Hepatocyte (in vitro differentiated cells): ENCODE measurements at regions not wholly inside any gene's neighbourhood (a gene's known extent, or its start where the extent isn't known, plus 50 kb on each side); places are given as distances from the start of the nearest gene placed in this dataset.

Experiments used
- DNase-seq: peaks from one replicate; pipeline ENCODE4 v3.0.0-alpha.2; 2016; ENCODE audit warnings: low spot score
- H2AFZ ChIP-seq: fragments of 200-600 bp; sonication (generic); 2 replicates; pipeline ENCODE4 v1.6.0; 2016; ENCODE audit warnings: antibody characterized with exemption, mild to moderate bottlenecking
- H3K27ac ChIP-seq: fragments of 200-600 bp; sonication (generic); 2 replicates; pipeline ENCODE4 v1.5.1; 2016; ENCODE audit warnings: mild to moderate bottlenecking
- H3K27me3 ChIP-seq: fragments of 200-600 bp; sonication (generic); 2 replicates; pipeline ENCODE4 v1.6.1; 2016
- H3K36me3 ChIP-seq: fragments of 200-600 bp; sonication (generic); replicated peaks from 2 replicates; pipeline ENCODE4 v1.5.1; 2016; ENCODE audit warnings: low read depth; ENCODE audit not compliant: insufficient read depth
- H3K4me1 ChIP-seq: fragments of 200-600 bp; sonication (generic); 2 replicates; pipeline ENCODE4 v1.5.1; 2016; ENCODE audit warnings: mild to moderate bottlenecking, moderate library complexity; ENCODE audit not compliant: insufficient read depth
- H3K4me2 ChIP-seq: fragments of 200-600 bp; sonication (generic); 2 replicates; pipeline ENCODE4 v1.6.0; 2016
- H3K4me3 ChIP-seq: fragments of 200-600 bp; sonication (generic); 2 replicates; pipeline ENCODE4 v1.5.1; 2016; ENCODE audit warnings: mild to moderate bottlenecking
- H3K79me2 ChIP-seq: fragments of 200-600 bp; sonication (generic); 2 replicates; pipeline ENCODE4 v1.6.0; 2017; ENCODE audit warnings: mild to moderate bottlenecking
- H3K9me2 ChIP-seq: fragments of 200-600 bp; sonication (generic); replicated peaks from 2 replicates; pipeline ENCODE4 v1.6.0; 2017; ENCODE audit warnings: mild to moderate bottlenecking; ENCODE audit not compliant: insufficient read depth
- H3K9me3 ChIP-seq: fragments of 200-600 bp; sonication (generic); 2 replicates; pipeline ENCODE4 v1.5.1; 2016; ENCODE audit warnings: low read depth, mild to moderate bottlenecking
- H4K20me1 ChIP-seq: fragments of 200-600 bp; sonication (generic); 2 replicates; pipeline ENCODE4 v1.6.0; 2016; ENCODE audit warnings: mild to moderate bottlenecking; ENCODE audit not compliant: insufficient read depth, poor library complexity, severe bottlenecking
- EZH2 ChIP-seq: fragments of 200-600 bp; sonication (generic); IDR thresholded peaks from 2 replicates; pipeline ENCODE4 v1.6.1; 2016; ENCODE audit warnings: antibody characterized with exemption, mild to moderate bottlenecking, borderline replicate concordance
- EZH2phosphoT487 ChIP-seq: fragments of 200-600 bp; sonication (generic); IDR thresholded peaks from one replicate; pipeline ENCODE4 v1.6.1; 2018; ENCODE audit warnings: antibody characterized with exemption, mild to moderate bottlenecking, low read depth, moderate library complexity; ENCODE audit not compliant: unreplicated experiment, severe bottlenecking
- WGBS: methylation state at CpG from one replicate; pipeline ENCODE4 v1.1.6; 2016; ENCODE audit warnings: low lambda C conversion rate; ENCODE audit errors: missing lambda C conversion rate; 5-methylcytosine and 5-hydroxymethylcytosine counted together
- TF ChIP-seq, protein P1 (sequence below): fragments of 200-600 bp; sonication (generic); IDR thresholded peaks from 2 replicates; pipeline ENCODE4 v1.5.1; 2016; ENCODE audit warnings: antibody characterized with exemption, mild to moderate bottlenecking; ENCODE audit not compliant: poor library complexity

DNA sequence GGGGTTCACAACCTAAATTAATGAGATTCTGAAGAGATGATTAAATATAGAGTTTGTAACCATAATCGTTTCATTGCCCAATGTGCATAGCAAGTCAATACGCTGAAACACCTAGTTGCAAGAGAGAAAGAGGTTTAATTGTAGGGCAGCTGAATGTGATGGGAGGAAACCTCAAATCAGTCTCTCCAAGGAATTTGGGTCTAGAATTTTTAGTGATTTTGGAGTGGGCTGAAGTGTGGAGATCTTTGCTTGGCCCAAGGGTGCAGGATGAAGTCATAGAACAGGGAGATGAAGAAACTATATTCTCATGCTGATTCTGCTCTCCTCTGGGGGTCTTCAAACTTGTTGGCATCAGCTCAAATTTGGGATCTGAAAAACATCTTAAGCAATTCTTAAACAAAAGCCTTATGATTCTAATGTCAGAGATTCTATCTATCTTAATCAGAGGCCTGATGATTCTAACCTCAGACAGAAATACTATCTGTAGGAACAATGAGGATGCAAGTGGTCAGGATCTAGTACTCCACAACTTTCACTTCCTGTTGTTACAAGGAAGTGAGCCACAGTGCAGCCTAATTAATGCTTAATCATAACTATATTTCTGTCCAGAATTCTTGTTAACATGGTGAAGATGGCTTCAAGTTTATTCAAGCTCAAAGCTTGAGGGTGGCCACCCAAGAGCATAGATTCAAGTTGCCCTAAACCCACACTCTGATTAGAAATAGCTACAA, 80.2 kb upstream of the FUT8 start:
- Histone ChIP-seq H3K4me3 (no peak overlapping the region), H3K4me2 (no peak overlapping the region), H3K27ac (no peak overlapping the region), H4K20me1 (no peaks in the 10 kb centered on the region), H3K9me3 (no peaks in the 10 kb centered on the region), H3K4me1 (peaks cover 43% of the 10 kb centered on the region), H3K9me2 (no peaks in the 10 kb centered on the region), H3K79me2 (no peaks in the 10 kb centered on the region), H3K36me3 (no peaks in the 10 kb centered on the region), H2AFZ (no peak overlapping the region), H3K27me3 (no peaks in the 10 kb centered on the region)
- TF ChIP-seq EZH2phosphoT487 = no peak
- TF ChIP-seq, protein P1, sequence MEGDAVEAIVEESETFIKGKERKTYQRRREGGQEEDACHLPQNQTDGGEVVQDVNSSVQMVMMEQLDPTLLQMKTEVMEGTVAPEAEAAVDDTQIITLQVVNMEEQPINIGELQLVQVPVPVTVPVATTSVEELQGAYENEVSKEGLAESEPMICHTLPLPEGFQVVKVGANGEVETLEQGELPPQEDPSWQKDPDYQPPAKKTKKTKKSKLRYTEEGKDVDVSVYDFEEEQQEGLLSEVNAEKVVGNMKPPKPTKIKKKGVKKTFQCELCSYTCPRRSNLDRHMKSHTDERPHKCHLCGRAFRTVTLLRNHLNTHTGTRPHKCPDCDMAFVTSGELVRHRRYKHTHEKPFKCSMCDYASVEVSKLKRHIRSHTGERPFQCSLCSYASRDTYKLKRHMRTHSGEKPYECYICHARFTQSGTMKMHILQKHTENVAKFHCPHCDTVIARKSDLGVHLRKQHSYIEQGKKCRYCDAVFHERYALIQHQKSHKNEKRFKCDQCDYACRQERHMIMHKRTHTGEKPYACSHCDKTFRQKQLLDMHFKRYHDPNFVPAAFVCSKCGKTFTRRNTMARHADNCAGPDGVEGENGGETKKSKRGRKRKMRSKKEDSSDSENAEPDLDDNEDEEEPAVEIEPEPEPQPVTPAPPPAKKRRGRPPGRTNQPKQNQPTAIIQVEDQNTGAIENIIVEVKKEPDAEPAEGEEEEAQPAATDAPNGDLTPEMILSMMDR = no peak
- no peak for TF ChIP-seq EZH2
- 91% methylated on average over 2 of the region's 2 CpGs for WGBS
- no peak for DNase-seq

DNA sequence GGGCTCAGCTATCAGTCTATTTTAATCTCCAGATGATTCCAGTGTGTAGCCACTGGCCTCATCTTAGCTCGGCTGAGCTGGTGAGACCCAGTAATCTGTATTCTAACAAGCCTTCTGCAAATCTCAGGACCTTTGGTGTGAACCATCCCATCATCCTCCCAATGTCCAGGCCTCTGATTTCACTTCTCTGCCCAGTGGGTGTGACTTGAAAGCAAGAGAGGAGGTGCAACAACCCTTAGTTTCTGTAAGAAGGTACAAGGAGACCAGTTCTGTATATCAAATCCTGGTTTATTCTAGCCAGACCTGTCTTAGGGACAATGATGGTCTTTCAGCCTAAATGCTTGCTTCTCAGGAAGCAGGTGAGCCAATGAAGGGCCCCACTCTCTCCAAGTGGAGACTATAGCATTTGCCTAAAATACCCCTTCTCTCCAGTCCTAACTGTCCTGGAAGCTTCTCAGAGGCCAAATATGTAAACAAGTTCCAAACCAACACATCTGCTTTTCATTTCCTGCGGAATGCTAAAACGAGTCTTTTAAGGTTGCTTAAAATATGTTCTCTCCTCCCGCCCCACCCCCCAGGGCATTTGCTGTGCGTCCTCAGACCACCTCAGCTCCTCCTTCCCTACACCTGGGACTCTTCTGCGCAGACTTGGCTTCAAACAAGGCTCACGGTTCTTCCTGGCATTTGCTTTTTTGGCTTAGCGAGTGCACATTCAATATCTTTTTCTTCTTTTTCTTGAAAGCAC, 78.4 kb upstream of the FUT8 start:
- Histone ChIP-seq H3K27me3 (no peaks in the 10 kb centered on the region), H3K4me2 (peak overlapping the region; percentile 65), H3K27ac (peak overlapping the region; percentile 85), H3K36me3 (no peaks in the 10 kb centered on the region), H3K79me2 (no peaks in the 10 kb centered on the region), H4K20me1 (no peaks in the 10 kb centered on the region), H3K9me2 (no peaks in the 10 kb centered on the region), H2AFZ (no peak overlapping the region), H3K9me3 (no peaks in the 10 kb centered on the region), H3K4me1 (peaks cover 54% of the 10 kb centered on the region), H3K4me3 (no peak overlapping the region)
- WGBS = 23% methylated on average over 8 of the region's 8 CpGs
- TF ChIP-seq EZH2 = no peak
- TF ChIP-seq EZH2phosphoT487 = no peak
- TF ChIP-seq, protein P1 = no peak
- DNase-seq = peak; percentile 62

DNA sequence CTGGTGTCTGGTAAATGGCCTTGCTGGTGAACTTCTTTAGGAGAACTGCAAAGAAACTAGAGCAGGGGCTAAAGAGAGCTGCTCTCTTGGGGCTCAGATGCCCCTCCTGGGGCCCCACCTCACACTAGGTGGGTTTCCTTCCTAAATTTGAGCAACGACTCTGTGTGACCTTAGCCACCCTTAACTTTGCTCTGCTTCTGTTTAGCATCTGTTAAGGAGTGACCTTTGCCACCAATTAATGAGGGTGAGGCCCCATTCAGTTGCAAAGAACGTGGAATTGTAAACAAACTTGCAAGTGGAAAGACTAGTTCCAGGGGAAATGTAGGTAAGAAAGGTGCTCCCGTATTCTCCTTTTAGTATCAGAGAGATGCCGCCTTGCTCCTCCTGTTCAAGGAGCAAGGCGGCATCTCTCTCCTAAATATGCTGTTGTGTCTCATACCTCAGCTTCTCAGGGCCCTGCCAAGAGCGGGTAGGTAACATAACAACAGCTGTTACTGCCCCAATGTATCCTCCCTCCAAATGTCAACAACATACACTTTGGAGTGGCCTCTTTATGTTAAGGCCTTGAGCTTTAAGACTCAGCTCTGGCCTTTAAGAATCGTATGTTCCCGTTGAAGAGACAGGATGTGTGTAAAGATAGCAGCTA, 77.6 kb upstream of the FUT8 start:
- H4K20me1 ChIP-seq = no peaks in the 10 kb centered on the region
- 13% methylated on average over 8 of the region's 8 CpGs for WGBS
- no peaks in the 10 kb centered on the region for H3K9me2 ChIP-seq
- peaks cover 53% of the 10 kb centered on the region for H3K4me1 ChIP-seq
- H3K79me2 ChIP-seq = no peaks in the 10 kb centered on the region
- no peaks in the 10 kb centered on the region for H3K36me3 ChIP-seq
- no peaks in the 10 kb centered on the region for H3K27me3 ChIP-seq
- peak; percentile 66 for DNase-seq
- TF ChIP-seq EZH2 (no peak), EZH2phosphoT487 (no peak)
- TF ChIP-seq, protein P1 = no peak
- H3K4me2 ChIP-seq = peak overlapping the region; percentile 65
- H2AFZ ChIP-seq = no peak overlapping the region
- no peaks in the 10 kb centered on the region for H3K9me3 ChIP-seq
- H3K27ac ChIP-seq = peak overlapping the region; percentile 85
- H3K4me3 ChIP-seq = no peak overlapping the region
